IMR-90 (cell line): ENCODE measurements at regions not wholly inside any gene's neighbourhood (a gene's known extent, or its start where the extent isn't known, plus 50 kb on each side); places are given as distances from the start of the nearest gene placed in this dataset.

Source experiments
- ATAC-seq: fragments of 200-7000 bp; cut with Tn5 transposase; 2 replicates; pipeline ENCODE4 v1.9.1; 2020; ENCODE audit warnings: low read depth, mild to moderate bottlenecking, moderate library complexity
- BruUV-seq: library from RNA; stranded (reverse); fragments of 400-500 nt; replicated peaks from 2 replicates; lab custom pipeline; 2021; lab: Mats Ljungman, UMichigan
- CTCF ChIA-PET: fragments of 300-600 bp; formaldehyde crosslinking; extraction: SDS; loops from one replicate; lab custom pipeline; 2021; ENCODE audit warnings: antibody characterized with exemption; lab: Yijun Ruan, JAX
- POLR2A ChIA-PET: fragments of 300-600 bp; sonication (Branson Sonifier 250); formaldehyde crosslinking; loops from one replicate; lab custom pipeline; 2022; ENCODE audit warnings: antibody characterized with exemption; ENCODE audit not compliant: unreplicated experiment; lab: Charles Lee
- DNase-seq: peaks from one replicate; pipeline ENCODE4 v3.0.0; 2013
- H2AFZ ChIP-seq: replicated peaks from 2 replicates; pipeline ENCODE3; 2013; ENCODE audit warnings: low read length, mild to moderate bottlenecking; ENCODE audit not compliant: poor library complexity
- H2AK5ac ChIP-seq: 2 replicates; pipeline ENCODE4 v1.6.1; 2013; ENCODE audit warnings: low read depth, low read length, inconsistent platforms
- H2AK9ac ChIP-seq: replicated peaks from 2 replicates; pipeline ENCODE3; 2013; ENCODE audit warnings: mild to moderate bottlenecking, low read depth, low read length, moderate library complexity; ENCODE audit not compliant: poor library complexity
- H2BK120ac ChIP-seq: 2 replicates; pipeline ENCODE4 v1.6.1; 2013; ENCODE audit warnings: low read depth, low read length, inconsistent platforms
- H2BK15ac ChIP-seq: 3 replicates; pipeline ENCODE4 v1.6.1; 2013; ENCODE audit warnings: low read depth, low read length, inconsistent platforms
- H2BK20ac ChIP-seq: 2 replicates; pipeline ENCODE4 v1.6.1; 2013; ENCODE audit warnings: low read depth, mild to moderate bottlenecking, inconsistent platforms, low read length, moderate library complexity
- H2BK5ac ChIP-seq: 2 replicates; pipeline ENCODE4 v1.6.1; 2013; ENCODE audit warnings: mild to moderate bottlenecking, low read depth, low read length, inconsistent platforms; ENCODE audit not compliant: poor library complexity, severe bottlenecking
- H3K14ac ChIP-seq: replicated peaks from 2 replicates; pipeline ENCODE4 v1.6.1; 2013; ENCODE audit warnings: low read depth, low read length, inconsistent platforms
- H3K18ac ChIP-seq: 2 replicates; pipeline ENCODE4 v1.6.1; 2013; ENCODE audit warnings: low read depth, low read length, control low read depth
- H3K23ac ChIP-seq: 2 replicates; pipeline ENCODE4 v1.6.1; 2013; ENCODE audit warnings: low read depth, low read length, inconsistent platforms
- H3K27ac ChIP-seq: 2 replicates; pipeline ENCODE4 v1.5.1; 2013; ENCODE audit warnings: mild to moderate bottlenecking, control low read depth, low read length; ENCODE audit not compliant: insufficient read depth
- H3K27me3 ChIP-seq: 2 replicates; pipeline ENCODE4 v1.6.1; 2013; ENCODE audit warnings: low read length; ENCODE audit not compliant: control insufficient read depth, insufficient read depth
- H3K36me3 ChIP-seq: 2 replicates; pipeline ENCODE4 v1.6.1; 2013; ENCODE audit warnings: low read length, mixed read lengths; ENCODE audit not compliant: control insufficient read depth, insufficient read depth
- H3K4ac ChIP-seq: 2 replicates; pipeline ENCODE4 v1.6.1; 2013; ENCODE audit warnings: low read depth, low read length, inconsistent platforms
- H3K4me1 ChIP-seq: 2 replicates; pipeline ENCODE4 v1.6.1; 2013; ENCODE audit warnings: low read length, mixed read lengths; ENCODE audit not compliant: control insufficient read depth, insufficient read depth
- H3K4me2 ChIP-seq: 2 replicates; pipeline ENCODE4 v1.6.1; 2013; ENCODE audit warnings: low read depth, mild to moderate bottlenecking, control low read depth, low read length, moderate library complexity
- H3K4me3 ChIP-seq: 2 replicates; pipeline ENCODE4 v1.5.1; 2013; ENCODE audit warnings: low read depth, mild to moderate bottlenecking, control low read depth, low read length, moderate library complexity; ENCODE audit not compliant: insufficient read depth
- H3K56ac ChIP-seq: 2 replicates; pipeline ENCODE4 v1.6.1; 2013; ENCODE audit warnings: low read length, inconsistent platforms; ENCODE audit not compliant: insufficient read depth; ENCODE audit errors: extremely low read depth
- H3K79me1 ChIP-seq, 2 experiments: 2 replicates each; pipeline ENCODE4 v1.6.1; 2013; ENCODE audit warnings: low read length in 2 of 2, inconsistent platforms in 1 of 2, low read depth in 1 of 2
- H3K9ac ChIP-seq: 2 replicates; pipeline ENCODE4 v1.6.1; 2013; ENCODE audit warnings: low read depth, low read length, control low read depth
- H3K9me1 ChIP-seq: 2 replicates; pipeline ENCODE4 v1.6.1; 2013; ENCODE audit warnings: low read length, inconsistent platforms; ENCODE audit not compliant: insufficient read depth
- H3K9me3 ChIP-seq: 2 replicates; pipeline ENCODE4 v1.6.1; 2013; ENCODE audit warnings: low read length; ENCODE audit not compliant: control insufficient read depth, insufficient read depth
- H4K20me1 ChIP-seq: 2 replicates; pipeline ENCODE4 v1.6.1; 2013; ENCODE audit warnings: low read length, inconsistent platforms; ENCODE audit not compliant: insufficient read depth
- H4K5ac ChIP-seq: 2 replicates; pipeline ENCODE4 v1.6.1; 2013; ENCODE audit warnings: mild to moderate bottlenecking, low read depth, low read length, control low read depth
- H4K8ac ChIP-seq, 2 experiments: 2 replicates each; pipeline ENCODE4 v1.6.1; 2013; ENCODE audit warnings: low read depth in 2 of 2, low read length in 2 of 2, control low read depth in 1 of 2, inconsistent platforms in 1 of 2
- H4K91ac ChIP-seq: 2 replicates; pipeline ENCODE4 v1.6.1; 2013; ENCODE audit warnings: low read depth, low read length, inconsistent platforms; ENCODE audit not compliant: insufficient read depth
- BHLHE40 ChIP-seq: fragments of 150-350 bp; IDR thresholded peaks from 2 replicates; pipeline ENCODE4 v1.6.1; 2016; ENCODE audit warnings: mild to moderate bottlenecking, low read depth, low read length
- CEBPB ChIP-seq: IDR thresholded peaks from 2 replicates; pipeline ENCODE4 v1.6.1; 2012; ENCODE audit warnings: low read depth, low read length, improper control_type of control experiment
- CHD1 ChIP-seq: IDR thresholded peaks from 2 replicates; pipeline ENCODE4 v1.6.1; 2012; ENCODE audit warnings: low read depth, low read length, improper control_type of control experiment
- MAFK ChIP-seq: IDR thresholded peaks from 2 replicates; pipeline ENCODE4 v1.6.1; 2012; ENCODE audit warnings: low read depth, low read length, improper control_type of control experiment
- MAZ ChIP-seq: IDR thresholded peaks from 2 replicates; pipeline ENCODE4 v1.6.1; 2012; ENCODE audit warnings: low read depth, mild to moderate bottlenecking, low read length, improper control_type of control experiment, moderate library complexity, borderline replicate concordance
- NFE2L2 ChIP-seq: fragments of 150-350 bp; IDR thresholded peaks from 2 replicates; pipeline ENCODE4 v1.6.1; 2016; ENCODE audit warnings: low read depth, mild to moderate bottlenecking, low read length
- POLR2A ChIP-seq: IDR thresholded peaks from 2 replicates; pipeline ENCODE4 v1.6.1; 2012; ENCODE audit warnings: mild to moderate bottlenecking, low read depth, low read length
- RAD21 ChIP-seq: IDR thresholded peaks from 2 replicates; pipeline ENCODE4 v1.6.1; 2012; ENCODE audit warnings: low read length, improper control_type of control experiment
- RCOR1 ChIP-seq: IDR thresholded peaks from 2 replicates; pipeline ENCODE4 v1.6.1; 2012; ENCODE audit warnings: mild to moderate bottlenecking, low read length, improper control_type of control experiment; ENCODE audit not compliant: insufficient replicate concordance
- WGBS, 2 experiments: methylation state at CpG; one replicate each; pipeline versions ENCODE4 v1.1.5 to v1.1.7; 2013; ENCODE audit warnings: missing lambda C conversion rate in 2 of 2; ENCODE audit not compliant: insufficient read length in 1 of 2; ENCODE audit errors: extremely low coverage in 2 of 2; 5-methylcytosine and 5-hydroxymethylcytosine counted together
- dilution Hi-C: fragments of 300-500 bp; cut with HindIII; formaldehyde crosslinking; loops from one replicate; pipeline ENCODE4 v1.14.3; 2018; ENCODE audit warnings: low sequenced_read_pairs; ENCODE audit not compliant: unreplicated experiment
- in situ Hi-C: fragments of 300-500 bp; cut with MboI; formaldehyde crosslinking; loops from 3 replicates; pipeline ENCODE4 v1.14.3; 2019; ENCODE audit warnings: low sequenced_read_pairs, inconsistent platforms, mixed read lengths
- intact Hi-C: fragments of 100-400 bp; cut with micrococcal nuclease; formaldehyde crosslinking; loops from 2 replicates; pipeline ENCODE4 v1.10.0; 2022
- TF ChIP-seq, protein P1 (sequence below): fragments of 150-350 bp; IDR thresholded peaks from 2 replicates; pipeline ENCODE4 v1.6.1; 2016; ENCODE audit warnings: low read depth, mild to moderate bottlenecking, low read length, moderate library complexity, borderline replicate concordance

DNA sequence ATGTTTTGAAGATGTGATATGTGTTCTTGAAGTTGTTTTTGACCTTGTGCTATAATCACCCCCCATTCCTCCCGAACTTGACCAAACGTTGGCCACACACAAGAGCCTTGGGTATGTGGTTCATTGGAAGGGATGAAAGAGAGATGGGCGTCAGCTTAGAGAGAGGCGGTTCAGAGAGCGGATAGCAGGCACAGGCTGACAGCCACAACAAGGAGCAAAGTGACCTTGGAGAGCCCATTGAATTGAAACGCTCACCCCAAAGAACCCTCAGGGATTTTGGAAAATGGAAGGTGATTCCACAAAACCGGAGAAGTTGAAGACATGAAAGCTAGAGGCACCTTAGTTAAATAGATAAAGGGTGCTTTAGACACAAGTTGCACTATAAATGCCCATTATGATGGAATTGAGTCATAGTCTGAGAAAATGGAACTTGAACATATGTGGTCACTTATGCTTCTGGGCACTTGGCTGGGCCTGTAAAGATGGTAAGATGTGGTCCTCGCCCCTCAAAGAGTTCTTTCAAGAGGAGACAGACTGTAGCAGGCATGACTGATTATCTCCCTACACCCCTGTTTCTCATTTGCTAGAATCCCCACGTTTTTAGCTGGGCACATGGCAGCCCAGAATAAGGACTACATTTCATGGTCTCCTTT lies 188.5 kb upstream of the HAAO start:
- H4K5ac ChIP-seq = no peak overlapping the region
- dilution Hi-C loops = no loop called here
- no peak overlapping the region for H3K4me2 ChIP-seq
- in situ Hi-C loops = no loop called here
- no peak overlapping the region for H3K4ac ChIP-seq
- H2AFZ ChIP-seq = no peak overlapping the region
- H2BK5ac ChIP-seq = no peak overlapping the region
- no peak overlapping the region for H3K9ac ChIP-seq
- POLR2A ChIA-PET = no interaction called here
- no peak overlapping the region for H3K27ac ChIP-seq
- no peak overlapping the region for H2BK120ac ChIP-seq
- TF ChIP-seq, protein P1, sequence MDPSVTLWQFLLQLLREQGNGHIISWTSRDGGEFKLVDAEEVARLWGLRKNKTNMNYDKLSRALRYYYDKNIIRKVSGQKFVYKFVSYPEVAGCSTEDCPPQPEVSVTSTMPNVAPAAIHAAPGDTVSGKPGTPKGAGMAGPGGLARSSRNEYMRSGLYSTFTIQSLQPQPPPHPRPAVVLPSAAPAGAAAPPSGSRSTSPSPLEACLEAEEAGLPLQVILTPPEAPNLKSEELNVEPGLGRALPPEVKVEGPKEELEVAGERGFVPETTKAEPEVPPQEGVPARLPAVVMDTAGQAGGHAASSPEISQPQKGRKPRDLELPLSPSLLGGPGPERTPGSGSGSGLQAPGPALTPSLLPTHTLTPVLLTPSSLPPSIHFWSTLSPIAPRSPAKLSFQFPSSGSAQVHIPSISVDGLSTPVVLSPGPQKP = no peak
- TF ChIP-seq NFE2L2 = no peak
- no peak for TF ChIP-seq MAZ
- no peak for TF ChIP-seq RCOR1
- TF ChIP-seq CHD1 = no peak
- no peak for TF ChIP-seq CEBPB
- TF ChIP-seq POLR2A = no peak
- no peak for TF ChIP-seq BHLHE40
- TF ChIP-seq MAFK = no peak
- no peak for TF ChIP-seq RAD21
- WGBS, 2 experiments = 100% methylated on average over 3 of the region's 9 CpGs; no CpG with 5 or more reads in 1 of the 2 experiments
- no peak overlapping the region for H3K4me3 ChIP-seq
- no peaks in the 10 kb centered on the region for H4K20me1 ChIP-seq
- H3K18ac ChIP-seq = no peak overlapping the region
- CTCF ChIA-PET = no interaction called here
- no peaks in the 10 kb centered on the region for H3K9me3 ChIP-seq
- BruUV-seq = no TSS peak
- DNase-seq = no peak
- no peaks in the 10 kb centered on the region for H3K79me1 ChIP-seq
- no peak overlapping the region for H4K8ac ChIP-seq
- H3K56ac ChIP-seq = no peak overlapping the region
- no peak overlapping the region for H3K23ac ChIP-seq
- H3K36me3 ChIP-seq = no peaks in the 10 kb centered on the region
- no peak overlapping the region for H2BK15ac ChIP-seq
- ATAC-seq = no peak
- intact Hi-C loops = no loop called here
- H2AK9ac ChIP-seq = no peak overlapping the region
- no peaks in the 10 kb centered on the region for H3K27me3 ChIP-seq
- no peak overlapping the region; the same call in 1 of the 2 replicates for H3K14ac ChIP-seq
- H3K9me1 ChIP-seq = peaks cover 2% of the 10 kb centered on the region; the same call in 1 of the 2 replicates
- H4K91ac ChIP-seq = no peak overlapping the region
- no peak overlapping the region for H2AK5ac ChIP-seq
- H3K4me1 ChIP-seq = no peaks in the 10 kb centered on the region
- H2BK20ac ChIP-seq = no peak overlapping the region
